ENCODE measurements at regions not wholly inside any gene's neighbourhood (a gene's known extent, or its start where the extent isn't known, plus 50 kb on each side); places are given as distances from the start of the nearest gene placed in this dataset.

- Histone ChIP-seq H3K27ac (ENCODE audit: low read depth, low read length) (no peak overlapping the region), H4K20me1 (ENCODE audit: insufficient read depth) (no peaks in the 10 kb centered on the region), H3K27me3 (ENCODE audit: insufficient read depth, low read length) (peaks cover 34% of the 10 kb centered on the region), H2AFZ (ENCODE audit: low read depth, low read length, poor library complexity, severe bottlenecking) (no peak overlapping the region), H3K9me2 (ENCODE audit: insufficient read depth) (no peaks in the 10 kb centered on the region), H3K4me2 (ENCODE audit: low read length) (no peak overlapping the region), H3K4me1 (ENCODE audit: control insufficient read depth in 1 of 2, insufficient read depth in 2 of 2, low read length in 2 of 2) (peaks cover 0 to 3% of the 10 kb centered on the region in 2 experiments; a peak in 1 of 4 replicates), H3K36me3 (ENCODE audit: control insufficient read depth in 1 of 2, insufficient read depth in 2 of 2, low read length in 2 of 2) (no peaks in the 10 kb centered on the region), H3K9me3 (ENCODE audit: control insufficient read depth in 1 of 2, insufficient read depth in 1 of 2, low read depth in 1 of 2, low read length in 2 of 2) (no peaks in the 10 kb centered on the region), H3K4me3 (replicated peaks in 1 of 2; ENCODE audit: low read depth in 1 of 2, low read length in 2 of 2) (no peak overlapping the region), H3K79me2 (ENCODE audit: insufficient read depth, low read length) (no peaks in the 10 kb centered on the region), H3K9ac (ENCODE audit: low read length) (no peak overlapping the region)
- intact Hi-C loops (cut with micrococcal nuclease): loop anchor here (1.0 kb wide), 1 partner anchor 475 kb away; no protein-coding TSS in a partner anchor
- ATAC-seq: no peak
- BruUV-seq (replicated peaks): no TSS peak
- CTCF ChIA-PET: interaction anchor here (1.0 to 2.0 kb wide), 11 partner anchors 9 to 475 kb away, joined by 3 to 23 read pairs (median 4); no protein-coding TSS in a partner anchor
- no peak for DNase-seq (ENCODE audit: low read depth, low spot score)
- POLR2A ChIA-PET: no interaction called here
- TF ChIP-seq MAX (IDR thresholded peaks at IDR 0.05) (no peak), EZH2phosphoT487 (IDR thresholded peaks at IDR 0.05; ENCODE audit: borderline replicate concordance) (no peak), ATF3 (IDR thresholded peaks at IDR 0.05) (no peak), ELF1 (IDR thresholded peaks at IDR 0.05; ENCODE audit: borderline replicate concordance, low read depth) (no peak), POLR2A (IDR thresholded peaks at IDR 0.05; ENCODE audit: borderline replicate concordance, extremely low read depth, insufficient read depth, insufficient read length) (no peak), YY1 (IDR thresholded peaks at IDR 0.05; ENCODE audit: extremely low read depth, insufficient replicate concordance, low read depth, low read length) (no peak), FOSL1 (IDR thresholded peaks at IDR 0.05; ENCODE audit: low read depth) (no peak), POLR2AphosphoS5 (IDR thresholded peaks at IDR 0.05; ENCODE audit: low read depth, low read length) (no peak), ZNF274 (IDR thresholded peaks at IDR 0.05; ENCODE audit: low read depth, low read length) (no peak)
- RAD21 ChIA-PET (ENCODE audit: low non-redundant PET in 1 of 2, low total read pairs in 2 of 2, uncharacterized antibody in 2 of 2, unreplicated experiment in 2 of 2): interaction anchor here in 1 of 2 experiments (1.9 kb wide), 1 partner anchor 473 kb away, joined by 9 read pairs; no protein-coding TSS in a partner anchor
Measured at GRCh38 chr16:86044881-86045590, 146.1 kb downstream of the IRF8 start.

DNA sequence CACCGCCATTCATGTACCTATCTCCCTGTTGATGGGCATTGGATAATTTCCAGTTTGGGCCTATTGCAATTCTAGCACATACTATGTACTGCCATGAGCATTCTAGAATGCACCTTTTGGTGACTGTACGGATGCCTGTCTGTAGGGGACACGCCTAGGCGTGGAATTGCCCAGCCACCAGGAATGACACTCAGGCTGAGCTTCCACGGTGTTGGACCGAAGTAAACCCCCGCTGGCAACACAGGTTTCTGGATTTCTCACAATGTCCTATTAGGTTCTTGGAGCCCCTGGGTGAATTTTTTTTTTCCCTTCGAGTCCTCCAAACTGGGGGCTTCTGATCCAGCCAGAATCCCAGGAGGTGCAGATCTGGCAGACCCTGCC lies 146.6 kb downstream of the IRF8 start:
- Histone ChIP-seq H3K79me2 (ENCODE audit: insufficient read depth, low read length) (no peaks in the 10 kb centered on the region), H2AFZ (ENCODE audit: low read depth, low read length, poor library complexity, severe bottlenecking) (no peak overlapping the region), H3K36me3 (ENCODE audit: control insufficient read depth in 1 of 2, insufficient read depth in 2 of 2, low read length in 2 of 2) (no peaks in the 10 kb centered on the region), H3K9me3 (ENCODE audit: control insufficient read depth in 1 of 2, insufficient read depth in 1 of 2, low read depth in 1 of 2, low read length in 2 of 2) (no peaks in the 10 kb centered on the region), H3K4me3 (replicated peaks in 1 of 2; ENCODE audit: low read depth in 1 of 2, low read length in 2 of 2) (no peak overlapping the region), H3K9ac (ENCODE audit: low read length) (no peak overlapping the region), H4K20me1 (ENCODE audit: insufficient read depth) (no peaks in the 10 kb centered on the region), H3K9me2 (ENCODE audit: insufficient read depth) (no peaks in the 10 kb centered on the region), H3K27ac (ENCODE audit: low read depth, low read length) (no peak overlapping the region), H3K4me2 (ENCODE audit: low read length) (no peak overlapping the region), H3K27me3 (ENCODE audit: insufficient read depth, low read length) (peaks cover 35% of the 10 kb centered on the region), H3K4me1 (ENCODE audit: control insufficient read depth in 1 of 2, insufficient read depth in 2 of 2, low read length in 2 of 2) (peaks cover 0 to 3% of the 10 kb centered on the region in 2 experiments; a peak in 1 of 4 replicates)
- DNase-seq (ENCODE audit: low read depth, low spot score) (no peak), ATAC-seq (no peak)
- TF ChIP-seq SRF (IDR thresholded peaks at IDR 0.05; ENCODE audit: low read depth) (no peak), JUND (IDR thresholded peaks at IDR 0.05) (no peak), TCF7L2 (IDR thresholded peaks at IDR 0.05; ENCODE audit: borderline replicate concordance, extremely low read depth, insufficient read depth, insufficient read length) (no peak), POLR2A (IDR thresholded peaks at IDR 0.05; ENCODE audit: borderline replicate concordance, extremely low read depth, insufficient read depth, insufficient read length) (no peak), FOSL1 (IDR thresholded peaks at IDR 0.05; ENCODE audit: low read depth) (no peak), CEBPB (IDR thresholded peaks at IDR 0.05; ENCODE audit: low read depth) (no peak), MAX (IDR thresholded peaks at IDR 0.05) (no peak), ZBTB33 (IDR thresholded peaks at IDR 0.05; ENCODE audit: extremely low read depth, insufficient replicate concordance, low read length) (no peak), EZH2phosphoT487 (IDR thresholded peaks at IDR 0.05; ENCODE audit: borderline replicate concordance) (no peak), ZFX (IDR thresholded peaks at IDR 0.05) (no peak), ELF1 (IDR thresholded peaks at IDR 0.05; ENCODE audit: borderline replicate concordance, low read depth) (no peak)
- no TSS peak for BruUV-seq (replicated peaks)
- ChIA-PET RAD21 (ENCODE audit: low non-redundant PET in 1 of 2, low total read pairs in 2 of 2, uncharacterized antibody in 2 of 2, unreplicated experiment in 2 of 2) (no interaction called here), POLR2A (no interaction called here), CTCF (interaction anchor here (1.0 kb wide), 1 partner anchor 473 kb away, joined by 3 read pairs; no protein-coding TSS in a partner anchor)
- intact Hi-C loops (cut with micrococcal nuclease): no loop called here
